ENCODE measurements at regions not wholly inside any gene's neighbourhood (a gene's known extent, or its start where the extent isn't known, plus 50 kb on each side); places are given as distances from the start of the nearest gene placed in this dataset.

DNA sequence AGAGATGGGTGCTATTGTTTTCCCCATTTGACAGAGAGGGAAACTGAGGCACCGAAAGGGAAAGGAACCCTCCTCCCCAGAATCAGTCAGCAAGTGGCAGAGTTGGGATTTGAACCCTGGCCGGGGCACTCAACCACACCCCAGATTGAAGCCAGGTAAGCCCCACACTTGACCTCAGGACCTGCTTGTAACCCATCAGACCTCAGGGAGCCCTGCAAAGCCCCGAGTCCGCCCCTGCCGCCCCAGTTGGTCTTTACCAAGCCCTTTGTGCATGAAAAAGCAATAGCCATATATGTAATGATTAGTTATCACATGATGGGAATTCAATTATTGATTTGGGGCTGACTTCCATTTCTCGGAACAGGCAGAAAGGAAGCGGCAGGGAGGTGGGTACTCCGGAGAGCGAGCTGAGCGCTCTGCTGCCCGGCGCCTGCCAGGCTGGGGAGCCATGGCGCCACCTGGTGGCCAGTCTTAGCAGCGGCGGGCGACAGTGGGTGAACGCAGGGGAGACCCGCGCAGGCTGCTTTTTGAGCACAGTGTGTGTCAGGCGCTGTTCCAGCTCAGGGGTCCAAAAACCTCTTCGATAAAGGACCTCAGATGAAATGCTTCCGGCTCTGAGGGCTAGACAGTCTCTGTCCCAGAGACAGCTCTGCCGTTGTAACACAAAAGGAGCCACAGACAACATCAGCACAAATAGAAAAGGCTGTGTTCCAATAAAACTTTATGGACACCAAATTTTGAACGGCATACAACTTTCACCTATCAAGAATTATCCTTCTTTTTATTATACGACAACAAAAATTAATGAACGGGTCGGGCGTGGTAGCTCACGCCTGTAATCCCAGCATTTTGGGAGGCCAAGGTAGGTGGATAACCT is 82.9 kb upstream of the CACNA1A start:
- TF ChIP-seq CTCF (IDR thresholded peaks at IDR 0.05; ENCODE audit: borderline replicate concordance, extremely low read depth, insufficient read depth): peak; percentile 84
- Histone ChIP-seq H3K27ac (ENCODE audit: low read depth in 2 of 2, low read length in 2 of 2) (no peak overlapping the region), H3K9ac (ENCODE audit: low read length in 3 of 3) (no peak overlapping the region), H3K27me3 (ENCODE audit: control insufficient read depth, insufficient read depth, low read length) (no peaks in the 10 kb centered on the region), H3K36me3 (ENCODE audit: control insufficient read depth in 2 of 3, insufficient read depth in 3 of 3, low read length in 3 of 3) (no peaks in the 10 kb centered on the region), H3K4me1 (ENCODE audit: control insufficient read depth in 2 of 3, insufficient read depth in 2 of 3, low read depth in 1 of 3, low read length in 3 of 3) (no peaks in the 10 kb centered on the region), H3K9me3 (ENCODE audit: control insufficient read depth in 2 of 3, insufficient read depth in 1 of 3, low read length in 3 of 3) (no peaks in the 10 kb centered on the region), H3K4me3 (ENCODE audit: low read length in 3 of 3) (no peak overlapping the region)
- intact Hi-C loops (cut with DNase I): loop anchor here (10.0 kb wide), 1 partner anchor 304 kb away; no protein-coding TSS in a partner anchor
- no peak for FAIRE-seq
- DNase-seq: peak; percentile 69 to 86 (median 78)

GRCh38 chr19:13585512-13585911 is 79.2 kb upstream of the CACNA1A start:
- no peaks in the 10 kb centered on the region for H3K9me3 ChIP-seq (ENCODE audit: control insufficient read depth in 2 of 3, insufficient read depth in 1 of 3, low read length in 3 of 3)
- no peak overlapping the region for H3K27ac ChIP-seq (ENCODE audit: low read depth in 2 of 2, low read length in 2 of 2)
- no peaks in the 10 kb centered on the region for H3K36me3 ChIP-seq (ENCODE audit: control insufficient read depth in 2 of 3, insufficient read depth in 3 of 3, low read length in 3 of 3)
- H3K4me1 ChIP-seq (ENCODE audit: control insufficient read depth in 2 of 3, insufficient read depth in 2 of 3, low read depth in 1 of 3, low read length in 3 of 3): no peaks in the 10 kb centered on the region
- FAIRE-seq (no peak), DNase-seq (no peak)
- TF ChIP-seq CTCF (IDR thresholded peaks at IDR 0.05; ENCODE audit: borderline replicate concordance, extremely low read depth, insufficient read depth): no peak
- intact Hi-C loops (cut with DNase I): loop anchor here (10.0 kb wide), 1 partner anchor 301 kb away; no protein-coding TSS in a partner anchor
- H3K9ac ChIP-seq (ENCODE audit: low read length in 3 of 3): no peak overlapping the region
- no peaks in the 10 kb centered on the region for H3K27me3 ChIP-seq (ENCODE audit: control insufficient read depth, insufficient read depth, low read length)
- no peak overlapping the region for H3K4me3 ChIP-seq (ENCODE audit: low read length in 3 of 3)

GRCh38 chr19:13583753-13584152 is 77.5 kb upstream of the CACNA1A start:
- no peak overlapping the region for H3K27ac ChIP-seq (ENCODE audit: low read depth in 2 of 2, low read length in 2 of 2)
- no peaks in the 10 kb centered on the region for H3K36me3 ChIP-seq (ENCODE audit: control insufficient read depth in 2 of 3, insufficient read depth in 3 of 3, low read length in 3 of 3)
- DNase-seq: no peak
- intact Hi-C loops (cut with DNase I): loop anchor here (10.0 kb wide), 1 partner anchor 299 kb away; no protein-coding TSS in a partner anchor
- peaks cover 0 to 4% (median 0%) of the 10 kb centered on the region in 3 donors for H3K9me3 ChIP-seq (ENCODE audit: control insufficient read depth in 2 of 3, insufficient read depth in 1 of 3, low read length in 3 of 3)
- no peaks in the 10 kb centered on the region for H3K4me1 ChIP-seq (ENCODE audit: control insufficient read depth in 2 of 3, insufficient read depth in 2 of 3, low read depth in 1 of 3, low read length in 3 of 3)
- TF ChIP-seq CTCF (IDR thresholded peaks at IDR 0.05; ENCODE audit: borderline replicate concordance, extremely low read depth, insufficient read depth): no peak
- no peaks in the 10 kb centered on the region for H3K27me3 ChIP-seq (ENCODE audit: control insufficient read depth, insufficient read depth, low read length)
- no peak overlapping the region for H3K9ac ChIP-seq (ENCODE audit: low read length in 3 of 3)
- H3K4me3 ChIP-seq (ENCODE audit: low read length in 3 of 3): no peak overlapping the region
- no peak for FAIRE-seq

Measured in kidney (tissue), 13 donors.